ENCODE measurements at regions not wholly inside any gene's neighbourhood (a gene's known extent, or its start where the extent isn't known, plus 50 kb on each side); places are given as distances from the start of the nearest gene placed in this dataset.

GRCh38 chr6:113125626-113126025 lies 731.5 kb upstream of the MARCKS start:
- no peak for DNase-seq (ENCODE audit: low read depth in 1 of 2, low spot score in 1 of 2)

- DNase-seq (ENCODE audit: low read depth in 1 of 2, low spot score in 1 of 2), result no peak
Observed at GRCh38 chr6:113127786-113128419, 729.2 kb upstream of the MARCKS start.

- DNase-seq (ENCODE audit: low read depth in 1 of 2, low spot score in 1 of 2), result no peak
Observed at GRCh38 chr6:113128661-113129060, 728.5 kb upstream of the MARCKS start.

GRCh38 chr6:113129991-113130390 lies 727.2 kb upstream of the MARCKS start:
- DNase-seq (ENCODE audit: low read depth in 1 of 2, low spot score in 1 of 2), result no peak

GRCh38 chr6:113137426-113137825 lies 719.7 kb upstream of the MARCKS start:
- DNase-seq (ENCODE audit: low read depth in 1 of 2, low spot score in 1 of 2), result no peak

GRCh38 chr6:113140721-113141120 lies 716.4 kb upstream of the MARCKS start:
- no peak for DNase-seq (ENCODE audit: low read depth in 1 of 2, low spot score in 1 of 2)

GRCh38 chr6:113141901-113142300 lies 715.2 kb upstream of the MARCKS start:
- DNase-seq (ENCODE audit: low read depth in 1 of 2, low spot score in 1 of 2), result no peak

GRCh38 chr6:113142671-113143174 lies 714.4 kb upstream of the MARCKS start:
- no peak for DNase-seq (ENCODE audit: low read depth in 1 of 2, low spot score in 1 of 2)

GRCh38 chr6:113143206-113143605 lies 713.9 kb upstream of the MARCKS start:
- no peak for DNase-seq (ENCODE audit: low read depth in 1 of 2, low spot score in 1 of 2)

- no peak for DNase-seq (ENCODE audit: low read depth in 1 of 2, low spot score in 1 of 2)
Observed at GRCh38 chr6:113144117-113144516, 713.0 kb upstream of the MARCKS start.

GRCh38 chr6:113146878-113147277 lies 710.3 kb upstream of the MARCKS start:
- no peak for DNase-seq (ENCODE audit: low read depth in 1 of 2, low spot score in 1 of 2)

- no peak for DNase-seq (ENCODE audit: low read depth in 1 of 2, low spot score in 1 of 2)
Observed at GRCh38 chr6:113147544-113147943, 709.6 kb upstream of the MARCKS start.

GRCh38 chr6:113148566-113148965 lies 708.6 kb upstream of the MARCKS start:
- DNase-seq (ENCODE audit: low read depth in 1 of 2, low spot score in 1 of 2), result no peak

GRCh38 chr6:113149511-113149910 lies 707.6 kb upstream of the MARCKS start:
- no peak for DNase-seq (ENCODE audit: low read depth in 1 of 2, low spot score in 1 of 2)

GRCh38 chr6:113160306-113161017 lies 696.7 kb upstream of the MARCKS start:
- no peak for DNase-seq (ENCODE audit: low read depth in 1 of 2, low spot score in 1 of 2)

- DNase-seq (ENCODE audit: low read depth in 1 of 2, low spot score in 1 of 2), result no peak
Observed at GRCh38 chr6:113161018-113161315, 696.2 kb upstream of the MARCKS start.

- DNase-seq (ENCODE audit: low read depth in 1 of 2, low spot score in 1 of 2), result no peak
Observed at GRCh38 chr6:113162739-113163138, 694.4 kb upstream of the MARCKS start.

GRCh38 chr6:113168057-113168456 lies 689.1 kb upstream of the MARCKS start:
- no peak for DNase-seq (ENCODE audit: low read depth in 1 of 2, low spot score in 1 of 2)

- DNase-seq (ENCODE audit: low read depth in 1 of 2, low spot score in 1 of 2), result no peak
Observed at GRCh38 chr6:113169484-113169883, 687.7 kb upstream of the MARCKS start.

GRCh38 chr6:113170454-113170853 lies 686.7 kb upstream of the MARCKS start:
- DNase-seq (ENCODE audit: low read depth in 1 of 2, low spot score in 1 of 2), result no peak

GRCh38 chr6:113171882-113172281 lies 685.3 kb upstream of the MARCKS start:
- no peak for DNase-seq (ENCODE audit: low read depth in 1 of 2, low spot score in 1 of 2)

GRCh38 chr6:113172531-113172966 lies 684.6 kb upstream of the MARCKS start:
- DNase-seq (ENCODE audit: low read depth in 1 of 2, low spot score in 1 of 2), result no peak

GRCh38 chr6:113178349-113178748 lies 678.8 kb upstream of the MARCKS start:
- DNase-seq (ENCODE audit: low read depth in 1 of 2, low spot score in 1 of 2), result no peak
